ENCODE measurements at regions not wholly inside any gene's neighbourhood (a gene's known extent, or its start where the extent isn't known, plus 50 kb on each side); places are given as distances from the start of the nearest gene placed in this dataset.

DNA sequence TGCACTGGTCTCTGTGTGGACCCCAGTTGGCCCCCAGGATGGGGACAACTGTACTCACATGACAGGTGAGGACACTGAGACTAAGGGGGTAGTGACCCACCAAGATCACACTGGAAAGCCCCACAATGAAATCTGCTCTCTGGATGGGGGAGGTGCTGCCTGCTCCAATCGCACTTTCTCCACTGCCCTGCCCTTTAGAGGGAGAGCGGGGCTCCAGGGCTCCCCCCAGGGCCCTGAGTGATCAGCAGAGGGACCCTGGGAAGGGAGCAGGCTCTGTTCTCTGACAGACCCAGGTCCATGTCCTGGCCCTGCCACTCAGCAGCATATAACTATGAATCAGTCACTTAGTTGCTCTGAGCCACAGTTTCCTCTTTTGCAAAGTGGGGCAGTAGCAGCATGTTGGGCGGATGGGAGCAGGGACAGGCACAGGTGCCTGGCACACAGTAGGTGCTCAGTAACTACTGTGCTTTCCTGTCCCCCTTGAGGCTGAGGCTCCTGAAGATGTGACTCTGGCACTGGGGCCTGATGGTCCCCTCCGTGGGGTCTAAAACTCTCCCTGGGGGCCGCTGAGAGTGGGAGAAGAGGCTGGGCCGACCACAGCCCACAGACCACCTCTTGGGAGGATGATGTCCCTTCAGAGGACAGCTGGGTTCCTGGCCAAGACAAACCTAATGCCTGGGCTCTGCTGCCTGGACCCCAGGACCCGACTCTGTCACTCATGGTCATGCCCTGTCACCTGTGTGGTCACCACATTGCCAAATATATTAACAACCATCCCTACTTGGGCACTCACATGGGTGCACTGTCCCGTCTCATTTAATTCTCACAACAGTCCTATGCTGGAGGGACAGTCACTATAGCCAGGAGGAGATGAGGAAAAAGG lies 222.7 kb downstream of the PTPRU start:
- no peak for DNase-seq (ENCODE audit: low spot score)

DNA sequence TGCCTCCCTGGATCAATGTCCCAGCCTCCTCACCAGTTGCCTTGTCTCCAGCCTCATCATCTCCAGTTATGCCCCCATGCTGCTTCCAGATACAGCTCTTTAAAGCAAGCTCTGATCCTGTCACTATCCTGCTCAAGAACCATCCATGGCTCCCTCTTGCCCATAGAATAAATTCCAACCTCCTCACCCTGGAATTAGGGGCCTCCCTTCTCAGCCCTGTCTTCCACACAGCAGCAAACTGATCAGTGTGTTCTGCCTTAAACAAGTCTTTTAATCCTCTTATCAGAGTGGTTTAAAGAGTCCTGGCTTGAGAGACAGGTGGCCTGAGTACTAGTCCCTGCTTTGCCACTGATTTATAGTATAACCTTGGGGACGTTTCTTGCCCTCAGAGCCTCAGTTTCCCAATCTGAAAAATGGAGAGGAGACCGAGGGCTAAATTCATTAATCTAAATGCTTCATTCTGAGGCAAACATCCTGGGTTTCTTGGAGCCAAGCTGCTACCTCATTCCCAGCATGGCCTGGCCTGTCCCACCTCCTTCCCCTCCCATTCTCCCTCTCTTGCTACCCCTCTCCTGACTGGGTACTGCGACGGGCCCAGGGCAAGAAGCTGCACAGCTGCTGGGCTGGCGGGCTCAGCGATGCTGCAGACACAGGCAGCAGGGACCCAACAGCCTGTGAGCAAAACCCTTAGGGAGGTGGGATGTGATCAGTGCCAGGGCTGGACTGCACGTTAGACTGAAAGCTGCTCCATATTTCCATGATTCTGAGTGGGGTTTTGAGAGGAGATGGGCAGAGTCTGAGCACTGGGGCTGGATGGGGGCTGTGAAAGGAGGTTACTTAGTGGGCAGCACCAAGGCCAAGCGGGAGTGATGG lies 221.4 kb downstream of the PTPRU start:
- peak; percentile 69 for DNase-seq (ENCODE audit: low spot score)

DNA sequence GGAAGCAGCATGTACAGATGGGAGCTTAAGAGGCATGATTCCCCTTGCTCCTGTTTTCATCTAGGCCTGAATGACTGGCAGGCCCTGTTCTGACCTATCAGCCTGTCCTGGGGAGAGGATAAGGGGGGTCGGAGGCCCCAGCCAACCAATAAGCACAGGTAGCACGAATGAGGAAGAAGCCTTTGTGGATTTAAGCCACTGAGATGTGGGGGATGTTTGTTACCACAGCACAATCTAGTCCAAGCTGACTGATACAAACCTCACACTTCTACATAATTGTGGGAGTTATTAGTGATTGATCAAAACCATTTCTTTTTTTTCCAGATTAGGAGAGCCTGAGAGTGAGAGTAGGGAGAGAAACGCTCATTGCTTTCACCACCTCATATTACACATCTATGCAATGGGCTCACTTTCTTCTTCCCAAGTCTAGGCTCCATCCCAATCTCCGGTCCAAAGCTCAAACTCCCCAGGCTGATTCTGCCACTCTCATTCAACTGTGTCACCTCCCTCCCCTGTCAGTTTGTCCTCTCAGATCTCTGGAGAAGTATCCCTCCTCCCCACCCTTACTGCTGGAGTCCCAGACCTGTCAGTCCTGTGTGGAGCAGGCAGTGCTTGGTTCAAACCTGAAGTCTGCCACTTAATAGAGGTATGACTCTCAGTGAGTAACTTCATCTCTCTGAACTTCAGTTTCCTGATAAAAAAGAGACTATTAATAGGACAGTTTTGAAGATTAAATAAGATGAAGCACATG lies 220.5 kb downstream of the PTPRU start:
- DNase-seq (ENCODE audit: low spot score), result no peak

DNA sequence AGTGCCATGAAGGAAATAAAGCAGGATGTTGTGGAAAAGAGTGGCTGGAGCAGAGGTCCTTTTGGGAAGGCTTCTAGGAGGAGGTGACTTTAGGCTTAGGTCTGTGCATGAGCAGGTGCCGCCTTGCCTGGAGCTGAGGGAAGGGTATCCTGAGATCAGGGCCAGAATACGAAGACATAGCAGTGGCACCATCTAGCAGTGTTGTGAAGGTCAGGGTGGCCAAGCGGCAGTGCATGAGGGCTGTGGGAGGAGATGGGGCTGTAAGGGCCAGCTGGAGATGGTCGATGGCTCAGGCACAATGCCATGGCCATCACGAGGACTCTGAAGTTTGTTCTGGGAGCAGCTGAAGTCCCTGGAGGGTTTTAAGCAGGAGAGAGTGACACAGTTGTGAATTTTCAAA lies 219.5 kb downstream of the PTPRU start:
- no peak for DNase-seq (ENCODE audit: low spot score)

DNA sequence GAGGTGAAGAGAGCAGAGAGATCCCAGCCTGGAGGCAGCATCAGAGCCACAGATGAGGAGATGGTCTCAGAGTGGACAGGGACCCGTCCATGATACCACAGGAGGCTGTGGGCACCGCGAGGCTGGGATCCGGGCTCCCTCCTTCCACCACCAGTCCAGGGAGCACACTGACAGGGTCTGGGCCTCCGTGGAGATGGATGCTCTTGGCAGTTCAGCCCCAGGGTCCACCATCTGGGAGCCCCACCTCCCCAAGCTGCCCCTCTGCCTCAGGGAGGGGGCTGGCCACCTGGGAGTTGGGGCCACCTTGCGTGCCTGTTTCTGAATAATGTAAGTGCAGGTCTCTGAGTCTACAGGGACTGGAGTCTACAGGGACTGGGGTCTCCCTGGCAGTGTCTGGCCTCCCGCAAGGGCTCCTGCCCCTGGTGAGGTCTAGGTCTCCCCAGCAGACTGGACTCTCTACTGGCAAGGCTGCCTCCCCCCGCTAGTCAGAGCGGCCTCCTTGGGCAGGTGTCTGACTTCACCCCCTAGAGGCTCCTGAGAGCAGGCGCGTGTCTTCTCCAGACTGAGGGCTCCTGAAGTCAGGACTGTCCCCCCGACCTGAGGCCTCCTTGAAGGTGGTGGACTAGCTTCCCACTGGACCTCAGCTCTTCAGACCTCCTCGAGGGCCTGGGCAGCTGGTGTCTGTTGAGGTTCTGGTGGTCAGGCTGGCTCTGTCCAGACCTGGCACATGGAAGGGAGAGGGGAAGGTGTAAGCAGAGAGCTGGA lies 218.5 kb downstream of the PTPRU start:
- DNase-seq (ENCODE audit: low spot score), result no peak

DNA sequence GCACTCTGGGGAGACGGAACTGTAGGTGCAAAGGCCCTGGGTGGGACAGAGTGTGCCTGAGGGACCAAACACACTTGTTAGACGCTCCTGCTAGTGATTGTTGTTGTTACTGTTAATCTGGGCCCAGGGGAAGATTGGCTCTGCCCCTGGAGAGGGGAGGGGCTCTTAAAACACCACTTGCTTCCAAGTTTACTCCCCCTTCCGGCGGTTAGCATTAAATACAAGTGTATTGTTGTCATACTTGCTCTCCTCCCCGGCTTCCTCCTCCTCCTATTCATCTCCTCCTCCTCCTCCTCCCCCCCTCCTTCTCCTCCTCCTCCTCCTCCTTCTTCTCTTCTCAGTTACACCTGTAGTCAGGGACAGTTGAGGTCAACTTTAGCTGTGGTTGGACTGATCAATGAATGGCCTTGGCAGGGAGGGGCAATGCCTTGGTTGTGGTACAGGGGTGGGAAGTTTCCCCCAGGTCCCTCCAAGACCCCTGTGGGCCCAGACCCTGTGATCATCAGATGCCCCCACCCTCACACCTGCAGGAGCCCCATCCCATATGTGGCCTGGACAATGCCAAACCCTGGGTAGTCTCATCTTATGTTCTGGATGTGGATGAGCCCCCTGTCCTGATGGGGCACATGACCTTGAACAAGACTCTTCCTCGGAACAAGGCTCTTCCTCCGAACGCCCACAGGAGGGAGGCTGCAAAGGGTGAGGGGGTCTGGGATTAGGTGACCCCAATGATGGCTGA lies 217.3 kb downstream of the PTPRU start:
- peak; percentile 85 for DNase-seq (ENCODE audit: low spot score)

DNA sequence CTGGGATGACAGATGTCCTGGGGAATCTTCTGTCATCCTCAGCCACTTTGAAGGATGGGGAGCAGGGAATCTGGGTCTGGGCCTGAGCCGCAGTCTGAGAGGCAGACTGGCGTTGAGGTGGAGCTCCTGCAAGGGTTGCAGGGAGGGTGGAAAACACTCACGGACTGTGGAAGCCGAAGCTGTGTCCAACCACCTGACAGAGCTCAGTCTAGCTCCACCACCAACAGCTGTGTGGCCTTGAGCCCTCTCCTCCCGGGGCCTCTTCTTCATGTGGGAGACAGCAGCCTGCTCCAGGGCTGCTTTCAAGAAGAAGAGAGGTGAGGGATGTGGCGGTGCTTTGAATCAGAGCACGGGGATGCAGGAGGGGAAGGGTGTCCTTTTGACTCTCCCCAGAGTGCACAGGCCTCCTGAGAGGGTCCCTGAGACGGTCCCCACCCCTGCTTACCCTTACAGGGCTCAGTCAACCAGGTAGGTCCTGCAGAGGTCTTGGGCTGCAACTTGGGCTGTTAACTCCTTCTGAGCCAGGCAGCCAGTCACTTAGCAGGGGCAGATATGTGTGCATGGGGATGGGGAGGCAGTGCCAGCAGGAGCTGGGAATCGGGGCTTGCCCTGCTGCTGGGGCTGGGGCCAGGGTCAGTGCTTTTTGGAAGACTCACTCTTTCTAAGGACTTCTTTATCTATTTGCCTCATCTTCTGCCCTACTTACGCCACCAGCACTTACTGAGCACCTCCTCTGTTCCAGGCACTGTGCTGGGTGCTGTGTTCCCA lies 216.3 kb downstream of the PTPRU start:
- no peak for DNase-seq (ENCODE audit: low spot score)

DNA sequence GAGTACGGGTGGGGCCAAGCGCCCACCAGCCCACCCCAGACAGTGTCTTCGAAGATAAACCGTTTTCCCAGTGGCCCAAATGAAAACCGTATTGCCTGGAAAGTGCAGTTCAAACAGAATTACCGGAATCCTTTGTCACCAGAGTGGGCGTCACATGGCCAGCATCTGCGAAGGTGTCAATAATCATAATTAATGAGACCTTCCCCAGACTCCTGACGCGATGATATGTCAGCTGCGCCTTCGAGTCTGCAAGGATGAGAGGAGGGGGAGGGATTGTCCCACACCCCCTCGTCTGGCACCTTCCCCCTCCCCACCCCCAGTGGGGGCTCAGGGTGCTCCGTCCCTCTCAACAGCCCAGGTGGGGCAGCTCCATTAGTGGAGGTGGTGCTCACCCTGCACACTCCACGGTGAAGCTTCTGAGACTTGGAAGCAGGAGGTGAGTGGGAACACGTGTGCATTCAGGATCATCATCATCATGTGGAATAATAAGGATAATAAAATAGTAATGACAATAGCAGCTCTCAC lies 215.1 kb downstream of the PTPRU start:
- DNase-seq (ENCODE audit: low spot score), result no peak

DNA sequence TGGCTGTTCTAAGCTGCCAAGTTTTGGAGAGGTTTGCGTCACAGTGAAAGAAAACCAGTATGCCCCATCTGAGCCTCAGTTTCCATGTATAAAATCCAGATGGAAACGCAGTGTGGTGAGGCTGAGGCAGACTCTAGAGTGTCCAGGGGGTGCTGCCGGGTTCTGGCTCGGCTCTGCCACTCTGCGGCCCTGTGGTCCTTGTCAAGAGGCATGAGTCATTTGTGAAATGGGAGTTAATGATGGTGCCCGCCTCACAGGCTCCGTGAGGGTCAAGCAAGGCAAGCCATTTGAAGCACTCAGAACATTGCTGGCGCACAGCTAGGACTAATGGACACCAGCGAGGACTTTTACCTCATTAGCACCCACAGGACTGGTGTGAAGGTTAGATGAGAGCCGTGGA lies 214.3 kb downstream of the PTPRU start:
- DNase-seq (ENCODE audit: low spot score), result no peak

DNA sequence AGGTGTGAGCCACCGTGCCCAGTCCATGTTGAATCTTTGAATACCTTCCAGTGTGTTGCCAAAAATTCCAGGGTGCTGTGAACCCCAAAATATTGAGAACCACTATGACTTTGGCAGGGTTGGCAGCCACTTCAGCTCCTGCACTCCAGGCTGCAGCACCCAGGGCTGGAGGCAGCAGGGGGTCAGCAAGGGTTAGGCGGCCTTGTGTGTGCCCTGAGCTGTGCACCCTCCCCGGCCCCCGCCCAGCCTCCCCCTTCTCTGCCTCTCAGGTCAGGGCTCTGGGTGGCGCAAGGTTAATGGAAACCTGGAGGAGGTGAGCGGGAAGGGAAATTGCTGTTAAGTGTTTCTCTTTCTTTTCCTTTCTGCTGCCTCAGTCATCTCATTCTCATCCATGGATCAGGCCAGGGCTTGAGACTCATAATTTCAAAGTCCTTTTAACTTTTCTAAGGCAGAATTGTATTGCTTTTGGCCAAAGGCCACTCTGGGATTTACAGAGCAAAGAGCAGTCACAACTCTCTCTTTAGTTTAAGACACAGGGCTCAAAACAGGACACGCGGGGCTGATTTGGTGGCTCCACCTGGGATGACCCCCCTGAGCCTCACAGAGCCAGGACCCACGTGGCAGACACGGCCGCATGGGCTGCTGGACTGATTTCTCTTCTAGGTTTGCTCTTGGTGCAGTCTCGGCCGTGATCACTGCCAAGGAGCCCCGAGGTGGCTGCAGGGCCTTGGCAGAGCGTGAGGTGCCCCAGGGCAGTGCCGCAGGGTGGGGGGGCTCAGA lies 212.3 kb downstream of the PTPRU start:
- no peak for DNase-seq (ENCODE audit: low spot score)

DNA sequence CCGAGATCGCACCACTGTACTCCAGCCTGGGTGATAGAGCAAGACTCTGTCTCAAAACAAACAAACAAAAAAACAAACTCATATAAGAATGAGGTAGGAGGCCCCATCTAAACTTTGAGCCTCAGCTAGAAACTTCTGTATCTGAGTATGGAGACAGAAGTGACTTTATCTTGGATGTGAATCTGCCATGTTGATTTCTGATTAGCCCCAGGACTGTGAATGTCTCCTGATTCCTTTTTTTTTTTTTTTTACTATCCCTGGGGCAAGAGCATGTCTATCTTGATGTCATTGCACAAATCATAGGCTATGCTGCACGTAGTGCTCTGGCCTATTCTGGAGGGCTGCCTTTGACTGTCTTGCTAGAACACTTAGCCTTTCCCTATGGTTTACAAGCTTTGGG lies 211.0 kb downstream of the PTPRU start:
- DNase-seq (ENCODE audit: low spot score), result no peak

DNA sequence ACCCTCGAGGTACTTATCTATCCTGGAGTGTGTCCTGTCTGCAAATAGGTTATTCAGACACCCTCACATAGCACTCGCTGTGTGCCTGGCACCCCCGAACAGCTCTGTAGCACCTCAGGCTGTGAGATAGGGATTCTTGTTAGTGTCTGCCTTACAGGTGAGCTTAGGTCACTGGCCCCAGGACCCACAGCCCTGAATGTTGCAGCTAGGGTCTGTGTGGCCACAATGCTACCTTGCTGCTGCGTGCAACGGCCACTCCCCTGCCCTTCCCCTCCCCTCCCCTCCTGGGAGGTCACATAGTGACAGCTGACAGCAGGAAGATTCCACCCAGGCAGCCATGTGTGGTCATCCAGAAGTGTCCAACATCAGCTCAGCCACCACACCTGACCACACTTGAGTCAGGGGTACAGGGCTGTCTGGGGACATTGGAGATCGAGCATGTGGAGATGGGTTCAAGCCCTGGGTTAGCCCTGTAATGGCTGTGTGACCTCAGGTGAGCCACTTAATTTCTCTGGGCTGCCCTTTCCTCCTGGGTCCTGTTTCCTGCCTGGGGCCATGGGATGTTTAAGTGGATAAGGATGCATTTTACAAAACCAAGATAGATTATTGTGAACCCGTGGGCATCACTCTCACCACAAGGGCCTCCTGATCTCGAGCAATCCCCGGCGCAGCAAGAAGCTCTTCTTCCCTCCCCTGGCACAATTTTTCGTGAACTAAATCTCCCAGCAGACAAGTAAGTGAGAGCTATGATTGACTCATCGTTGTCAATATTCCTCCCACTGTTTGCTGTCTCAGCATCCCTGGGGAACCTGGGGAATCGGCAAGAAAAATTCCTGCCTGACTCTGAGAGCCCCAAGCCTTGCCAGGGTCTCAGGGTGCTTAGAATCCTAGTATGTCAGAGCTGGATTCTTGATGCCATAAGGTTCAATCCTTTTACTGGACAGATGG lies 208.7 kb downstream of the PTPRU start:
- DNase-seq (ENCODE audit: low spot score), result no peak

DNA sequence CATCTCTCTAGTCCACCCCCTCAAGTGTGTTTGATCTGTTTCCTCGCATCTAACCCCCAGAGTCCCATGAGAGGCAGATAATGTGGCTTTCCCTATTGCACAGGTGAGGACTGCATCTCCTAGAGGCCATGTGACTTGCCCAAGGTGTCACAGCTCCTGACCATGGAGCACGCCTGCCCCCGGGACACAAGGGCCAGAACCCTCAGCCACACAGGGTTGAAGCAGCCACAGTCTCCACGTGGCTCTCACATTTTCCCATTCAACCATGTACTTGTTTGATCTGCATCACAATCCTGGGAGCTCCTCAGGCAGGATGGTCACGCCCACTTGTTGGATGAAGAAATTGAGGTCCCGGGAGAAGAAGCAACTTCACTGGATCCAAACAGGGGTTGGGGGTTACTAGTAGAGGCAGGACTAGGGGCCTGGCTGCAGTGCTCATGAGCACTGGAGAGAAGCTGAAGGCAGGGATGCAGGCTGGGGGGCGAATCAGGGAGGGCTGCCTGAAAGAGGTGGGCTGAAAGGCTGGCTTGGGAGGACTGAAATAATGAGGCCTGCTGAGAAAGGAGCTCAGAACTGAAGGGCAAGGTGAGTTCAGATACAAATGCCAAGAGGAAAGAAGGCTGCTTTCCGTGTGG lies 207.9 kb downstream of the PTPRU start:
- no peak for DNase-seq (ENCODE audit: low spot score)

DNA sequence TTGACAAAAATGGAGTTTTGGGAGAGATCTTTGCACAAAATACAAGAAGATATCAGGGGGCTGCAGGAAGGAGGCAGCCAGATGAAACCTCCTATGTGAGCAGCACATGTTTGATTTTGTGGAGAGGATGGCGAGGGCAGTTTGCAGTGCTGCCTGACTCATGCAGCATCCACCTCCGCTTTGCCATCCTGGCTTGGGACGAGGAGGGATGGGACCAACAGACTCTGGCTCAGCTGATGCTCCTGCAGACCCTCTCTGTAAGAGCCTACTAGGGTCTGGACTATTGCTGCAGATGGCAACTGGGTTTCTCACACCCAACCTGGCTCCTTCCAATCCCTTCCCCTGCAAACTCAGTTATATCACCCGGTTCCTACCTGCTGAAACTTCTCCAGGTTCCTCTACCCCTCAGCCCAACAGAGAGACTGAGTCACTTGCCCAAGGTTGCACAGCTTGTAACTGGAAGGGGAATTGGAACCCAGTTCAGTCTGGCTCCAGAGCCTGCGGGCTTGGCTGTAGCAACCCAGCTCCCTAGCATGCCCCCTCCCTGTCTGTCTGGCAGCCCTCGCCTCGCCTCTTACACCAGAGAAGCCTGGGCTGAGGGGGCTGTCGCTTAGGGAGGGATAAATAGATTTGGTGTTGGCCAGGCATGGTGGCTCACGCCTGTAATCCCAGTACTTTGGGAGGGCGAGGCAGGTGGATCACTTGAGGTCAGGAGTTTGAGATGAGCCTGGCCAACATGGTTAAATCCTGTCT lies 205.8 kb downstream of the PTPRU start:
- no peak for DNase-seq (ENCODE audit: low spot score)

DNA sequence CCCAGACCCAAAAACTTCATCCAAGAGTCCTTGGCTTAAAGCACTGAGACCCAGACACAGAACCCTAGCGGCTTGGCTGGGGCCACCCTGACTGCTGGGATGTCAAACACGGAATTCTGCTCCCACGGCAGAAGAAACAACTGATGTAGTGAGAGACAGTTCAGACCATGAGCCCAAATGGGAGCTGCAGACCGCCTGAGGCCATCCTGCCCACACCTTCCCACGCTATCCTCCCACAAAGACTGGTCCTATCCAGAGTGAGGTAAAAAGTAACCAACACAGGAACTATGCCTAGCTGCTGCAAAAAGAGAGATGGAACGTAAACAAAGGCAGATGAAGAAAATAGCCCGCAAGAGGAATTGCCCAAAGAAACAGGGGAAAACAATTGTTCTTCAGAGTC lies 203.3 kb downstream of the PTPRU start:
- no peak for DNase-seq (ENCODE audit: low spot score)

DNA sequence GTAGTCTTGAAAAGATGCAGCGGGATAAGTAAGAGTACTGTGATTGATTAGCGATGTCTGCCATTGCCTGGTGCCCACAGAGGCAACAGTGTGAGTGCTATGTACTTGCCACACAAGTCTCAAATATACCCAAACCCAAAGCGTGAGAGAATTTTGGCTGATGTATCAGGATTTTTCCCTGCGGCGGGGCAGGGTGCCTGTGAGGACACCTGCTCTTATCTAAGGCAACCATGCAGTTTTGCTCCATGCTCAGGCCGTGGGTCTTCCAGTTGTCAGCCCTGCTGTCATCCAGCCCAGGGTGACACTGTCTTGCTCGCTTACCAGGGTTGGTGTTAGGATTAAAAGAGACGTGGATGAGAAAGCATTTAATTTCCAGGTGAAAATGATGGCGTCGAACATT lies 202.7 kb downstream of the PTPRU start:
- DNase-seq (ENCODE audit: low spot score), result no peak

DNA sequence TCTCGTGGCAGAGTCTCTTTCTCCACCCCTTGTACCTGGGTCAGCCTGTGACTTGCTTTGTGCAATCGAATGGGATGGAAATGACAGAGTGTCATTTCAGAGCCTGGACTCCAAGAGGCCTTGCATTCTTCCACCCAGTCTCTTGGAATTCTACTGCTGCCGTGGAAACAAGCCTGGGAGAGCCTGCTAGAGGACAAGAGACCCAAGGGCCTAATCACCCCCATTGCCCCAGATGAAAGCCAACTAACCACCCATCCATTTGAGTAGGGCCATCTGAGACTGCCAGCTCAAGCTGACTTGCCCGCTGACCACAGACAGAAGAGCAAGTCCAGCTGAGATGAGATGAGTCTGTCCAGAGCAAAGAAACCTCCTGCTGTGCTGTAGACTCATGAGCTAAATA lies 201.6 kb downstream of the PTPRU start:
- DNase-seq (ENCODE audit: low spot score), result no peak
